NCI-H146 treated with DMSO at 0.1 percent for 48 hours (cell line): ENCODE measurements at regions not wholly inside any gene's neighbourhood (a gene's known extent, or its start where the extent isn't known, plus 50 kb on each side); places are given as distances from the start of the nearest gene placed in this dataset.

Experiments
- DNase-seq: peaks from one replicate; lab custom pipeline; 2025; ENCODE audit not compliant: unreplicated experiment; lab: John Stamatoyannopoulos, UW

GRCh38 chr3:76943058-76943457, 96.8 kb upstream of the ROBO2 start:
- DNase-seq, result no peak

GRCh38 chr3:76943671-76944070, 96.2 kb upstream of the ROBO2 start:
- DNase-seq, result no peak

GRCh38 chr3:76949033-76949432, 90.9 kb upstream of the ROBO2 start:
- no peak for DNase-seq

DNA sequence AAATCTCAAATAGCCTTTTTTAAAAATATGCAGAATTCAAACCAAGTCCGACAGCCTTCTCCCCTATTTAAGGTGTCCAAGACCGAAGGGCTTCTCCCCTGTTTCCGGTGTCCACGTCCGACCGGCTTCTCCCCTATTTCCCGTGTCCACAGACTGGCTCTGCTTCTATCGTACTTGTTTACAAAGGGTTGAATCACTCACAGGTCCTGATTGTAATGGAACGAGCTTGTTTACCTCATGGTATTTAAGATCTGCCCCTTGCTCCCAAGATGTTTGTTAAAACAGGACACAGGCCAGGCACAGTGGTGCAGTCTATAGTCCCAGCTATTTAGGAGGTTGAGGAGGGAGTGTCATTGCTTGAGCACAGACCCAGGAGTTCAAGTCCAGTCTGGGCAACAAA, 90.4 kb upstream of the ROBO2 start:
- no peak for DNase-seq

DNA sequence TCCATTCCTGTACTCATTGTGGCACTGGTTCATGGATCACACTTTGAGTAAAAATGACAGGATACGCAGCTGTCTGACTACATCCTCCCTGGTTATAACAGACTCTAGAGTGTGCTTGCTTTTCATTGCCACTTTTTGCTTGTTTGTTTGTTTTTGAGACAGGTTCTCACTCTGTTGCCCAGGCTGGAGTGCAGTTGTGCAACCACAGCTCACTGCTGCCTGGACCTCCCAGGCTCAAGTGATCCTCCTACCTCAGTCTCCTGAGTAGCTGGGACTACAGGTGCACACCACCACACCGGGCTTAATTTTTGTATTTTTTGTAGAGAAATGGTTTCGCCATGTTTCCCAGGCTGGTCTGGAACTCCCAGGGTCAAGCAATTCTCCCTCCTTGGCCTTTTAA, 89.3 kb upstream of the ROBO2 start:
- no peak for DNase-seq

GRCh38 chr3:76954412-76954811, 85.5 kb upstream of the ROBO2 start:
- DNase-seq, result no peak

DNA sequence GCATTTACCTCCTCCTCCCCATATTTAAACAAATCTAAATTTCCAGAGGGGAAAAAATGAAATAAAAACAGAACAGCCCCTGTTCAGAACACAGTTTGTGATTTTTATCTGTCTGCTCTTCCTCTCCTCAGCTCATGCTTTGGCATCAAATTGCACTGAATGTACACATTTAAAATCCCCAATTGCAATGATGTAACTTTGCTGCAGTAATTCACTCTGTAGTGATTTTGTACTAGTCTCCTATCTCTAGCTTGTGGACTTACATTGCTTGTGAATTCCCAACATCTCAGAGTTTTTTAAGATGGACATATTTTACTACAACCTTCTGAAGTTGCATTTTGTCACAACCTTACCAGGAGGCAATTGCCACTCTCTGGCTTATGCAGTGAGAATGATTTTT, 81.6 kb upstream of the ROBO2 start:
- no peak for DNase-seq

GRCh38 chr3:76958861-76959260, 81.0 kb upstream of the ROBO2 start:
- DNase-seq, result no peak

- no peak for DNase-seq
These were observed 78.6 kb upstream of the ROBO2 start for GRCh38 chr3:76961284-76961683.

DNA sequence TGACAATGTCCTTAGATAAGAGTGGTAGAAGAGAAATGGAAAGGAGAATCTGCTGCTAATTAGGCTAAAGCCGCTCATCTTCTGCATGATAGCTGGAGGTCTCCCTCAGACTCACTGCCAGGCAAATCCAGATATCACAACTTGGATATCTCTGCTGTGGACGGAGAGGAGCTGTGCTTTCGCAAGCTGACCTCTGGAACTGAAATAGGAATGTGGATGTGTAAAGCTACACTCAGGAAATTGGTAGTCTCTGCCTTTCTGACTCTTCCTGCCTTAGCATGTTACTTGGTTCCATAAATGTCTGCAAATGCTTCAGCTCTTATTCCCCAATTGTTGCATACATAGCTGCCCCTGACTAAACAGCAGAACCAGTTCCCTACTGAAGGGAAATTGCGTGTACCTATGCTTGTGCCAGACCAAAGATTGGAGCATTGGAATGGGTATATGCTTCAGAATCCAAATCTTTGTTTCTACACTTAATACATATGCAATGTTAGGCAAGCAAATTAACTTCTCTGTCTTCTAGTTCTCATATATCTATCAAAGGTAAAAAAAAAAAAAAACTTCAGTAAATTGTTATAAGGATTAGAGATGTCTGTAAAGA, 74.7 kb upstream of the ROBO2 start:
- DNase-seq, result no peak

GRCh38 chr3:76969471-76969870, 70.4 kb upstream of the ROBO2 start:
- no peak for DNase-seq

- no peak for DNase-seq
These were observed 69.8 kb upstream of the ROBO2 start for GRCh38 chr3:76969996-76970615.

GRCh38 chr3:76972624-76973296, 67.1 kb upstream of the ROBO2 start:
- no peak for DNase-seq

GRCh38 chr3:76976996-76977395, 62.9 kb upstream of the ROBO2 start:
- DNase-seq, result no peak

- DNase-seq, result no peak
These were observed 54.3 kb upstream of the ROBO2 start for GRCh38 chr3:76985645-76986044.

DNA sequence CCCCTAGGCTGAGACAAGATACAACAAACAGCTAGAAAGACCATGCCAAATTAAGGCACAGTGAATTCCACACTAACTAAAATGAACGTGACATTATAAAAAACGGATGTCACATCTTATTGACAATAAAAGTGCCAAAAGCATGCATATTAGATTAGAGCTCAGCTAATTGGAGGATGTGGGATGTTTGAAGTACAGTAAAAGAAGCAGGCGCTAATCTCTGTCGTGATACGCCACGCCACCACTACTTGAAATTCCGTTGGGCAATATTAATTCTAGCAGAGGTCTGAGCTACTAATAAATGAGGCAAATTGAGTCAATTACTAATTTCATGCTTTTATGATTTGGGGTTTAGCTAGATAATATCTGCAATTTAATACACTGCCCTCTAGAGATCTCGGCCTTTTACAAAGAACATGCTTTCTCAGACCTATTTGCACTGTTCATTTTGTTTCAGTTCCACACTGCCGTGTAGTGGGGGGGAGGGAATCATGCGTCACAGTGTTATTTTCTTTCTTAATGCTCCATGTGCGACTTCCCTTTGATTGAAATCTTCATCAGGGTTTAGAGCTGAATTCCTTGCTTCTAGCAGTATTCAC, 52.9 kb upstream of the ROBO2 start:
- DNase-seq, result no peak
